B cell (primary cell): ENCODE measurements at regions not wholly inside any gene's neighbourhood (a gene's known extent, or its start where the extent isn't known, plus 50 kb on each side); places are given as distances from the start of the nearest gene placed in this dataset.

Source experiments
- EZH2 ChIP-seq: IDR thresholded peaks from 2 replicates; pipeline ENCODE4 v1.6.1; 2012; ENCODE audit warnings: borderline replicate concordance, low read depth, mild to moderate bottlenecking, moderate library complexity, low read length; ENCODE audit not compliant: insufficient read depth, poor library complexity, severe bottlenecking
- TF ChIP-seq, protein P1 (sequence below): fragments of 200-600 bp; IDR thresholded peaks from one replicate; pipeline ENCODE4 v1.8.0; 2022; ENCODE audit warnings: antibody characterized with exemption, mild to moderate bottlenecking

DNA sequence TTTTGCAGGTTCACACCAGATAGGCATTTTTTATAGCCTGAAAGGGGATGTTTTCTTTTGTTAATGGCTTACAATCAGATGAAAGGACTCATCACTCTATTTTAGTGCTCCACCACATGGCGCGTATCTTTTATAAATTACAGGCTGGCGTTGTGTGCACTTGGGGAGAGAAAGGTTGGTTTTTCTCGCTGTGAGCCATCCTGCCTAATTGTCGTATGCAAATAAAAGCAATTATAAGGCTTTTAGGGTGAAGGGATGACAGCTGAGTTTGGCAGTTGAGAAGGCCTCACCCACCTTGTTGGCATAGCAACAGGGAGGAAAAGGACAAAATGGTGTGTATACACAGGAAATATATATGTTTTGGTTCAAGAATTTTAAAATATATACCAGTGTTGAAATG is 268.0 kb downstream of the NR2F2 start:
- TF ChIP-seq, protein P1, sequence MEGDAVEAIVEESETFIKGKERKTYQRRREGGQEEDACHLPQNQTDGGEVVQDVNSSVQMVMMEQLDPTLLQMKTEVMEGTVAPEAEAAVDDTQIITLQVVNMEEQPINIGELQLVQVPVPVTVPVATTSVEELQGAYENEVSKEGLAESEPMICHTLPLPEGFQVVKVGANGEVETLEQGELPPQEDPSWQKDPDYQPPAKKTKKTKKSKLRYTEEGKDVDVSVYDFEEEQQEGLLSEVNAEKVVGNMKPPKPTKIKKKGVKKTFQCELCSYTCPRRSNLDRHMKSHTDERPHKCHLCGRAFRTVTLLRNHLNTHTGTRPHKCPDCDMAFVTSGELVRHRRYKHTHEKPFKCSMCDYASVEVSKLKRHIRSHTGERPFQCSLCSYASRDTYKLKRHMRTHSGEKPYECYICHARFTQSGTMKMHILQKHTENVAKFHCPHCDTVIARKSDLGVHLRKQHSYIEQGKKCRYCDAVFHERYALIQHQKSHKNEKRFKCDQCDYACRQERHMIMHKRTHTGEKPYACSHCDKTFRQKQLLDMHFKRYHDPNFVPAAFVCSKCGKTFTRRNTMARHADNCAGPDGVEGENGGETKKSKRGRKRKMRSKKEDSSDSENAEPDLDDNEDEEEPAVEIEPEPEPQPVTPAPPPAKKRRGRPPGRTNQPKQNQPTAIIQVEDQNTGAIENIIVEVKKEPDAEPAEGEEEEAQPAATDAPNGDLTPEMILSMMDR = no peak
- no peak for TF ChIP-seq EZH2
